Fibroblast of lung (primary cell): ENCODE measurements at regions not wholly inside any gene's neighbourhood (a gene's known extent, or its start where the extent isn't known, plus 50 kb on each side); places are given as distances from the start of the nearest gene placed in this dataset.
A peak's percentile ranks its signal among the peaks of the same experiment; 100 is the strongest.

Experiments used
- DNase-seq, 2 donors: peaks; one replicate each; pipeline versions ENCODE4 v3.0.0 to v3.0.0-alpha.2; 2010; ENCODE audit warnings: low read depth in 2 of 2
- H2AFZ ChIP-seq: 2 replicates; pipeline ENCODE4 v1.5.1; 2012; ENCODE audit warnings: low read length, control low read depth, inconsistent platforms
- H3K27ac ChIP-seq: 2 replicates; pipeline ENCODE4 v1.5.1; 2011; ENCODE audit warnings: low read length, control low read depth; ENCODE audit not compliant: insufficient read depth
- H3K27me3 ChIP-seq: 2 replicates; pipeline ENCODE4 v1.5.1; 2011; ENCODE audit warnings: mild to moderate bottlenecking, low read length; ENCODE audit not compliant: control insufficient read depth, insufficient read depth
- H3K36me3 ChIP-seq: 2 replicates; pipeline ENCODE4 v1.5.1; 2011; ENCODE audit warnings: low read length; ENCODE audit not compliant: control insufficient read depth, insufficient read depth
- H3K4me1 ChIP-seq: 2 replicates; pipeline ENCODE4 v1.5.1; 2011; ENCODE audit warnings: low read length; ENCODE audit not compliant: control insufficient read depth, insufficient read depth; ENCODE audit errors: extremely low read depth
- H3K4me2 ChIP-seq: 2 replicates; pipeline ENCODE4 v1.5.1; 2011; ENCODE audit warnings: low read length, control low read depth; ENCODE audit not compliant: insufficient read depth; ENCODE audit errors: extremely low read depth
- H3K4me3 ChIP-seq, 4 experiments: fragments of 200-600 bp in 1 of 4; sonication (generic) in 1 of 4; replicated peaks in 1 of 4; 2 replicates each; pipeline ENCODE4 v1.5.1; 2011 to 2016; ENCODE audit warnings: low read length in 4 of 4, low read depth in 3 of 4, mild to moderate bottlenecking in 3 of 4, control low read depth in 2 of 4, inconsistent platforms in 1 of 4, mixed read lengths in 1 of 4; ENCODE audit not compliant: insufficient read depth in 1 of 4; ENCODE audit errors: control extremely low read depth in 1 of 4
- H3K79me2 ChIP-seq: 2 replicates; pipeline ENCODE4 v1.5.1; 2012; ENCODE audit warnings: mild to moderate bottlenecking, low read length, inconsistent platforms; ENCODE audit not compliant: control insufficient read depth, insufficient read depth
- H3K9ac ChIP-seq: 2 replicates; pipeline ENCODE4 v1.5.1; 2011; ENCODE audit warnings: mild to moderate bottlenecking, low read length, control low read depth; ENCODE audit not compliant: insufficient read depth
- H3K9me3 ChIP-seq: 2 replicates; pipeline ENCODE4 v1.5.1; 2012; ENCODE audit warnings: low read depth, low read length; ENCODE audit not compliant: control insufficient read depth, insufficient read depth
- H4K20me1 ChIP-seq: 2 replicates; pipeline ENCODE4 v1.5.1; 2011; ENCODE audit warnings: low read length; ENCODE audit not compliant: control insufficient read depth, insufficient read depth; ENCODE audit errors: extremely low read depth
- EZH2 ChIP-seq: IDR thresholded peaks from 2 replicates; pipeline ENCODE4 v1.5.1; 2012; ENCODE audit warnings: low read length, control low read depth, mild to moderate bottlenecking; ENCODE audit errors: missing control alignments
- TF ChIP-seq, protein P1 (sequence below), 2 donors: IDR thresholded peaks in 1 of 2; conservative IDR thresholded peaks in 1 of 2; 1 replicate in 1 of 2; 2 replicates in 1 of 2; pipeline ENCODE4 v1.5.1; 2011 to 2012; ENCODE audit warnings: low read length in 2 of 2, control low read depth in 1 of 2, inconsistent platforms in 1 of 2, low read depth in 1 of 2, mild to moderate bottlenecking in 1 of 2

- peak in 1 of 2 donors; percentile 90 for DNase-seq
- H3K79me2 ChIP-seq, result no peaks in the 10 kb centered on the region
Measured at GRCh38 chr12:41944216-41944615, 200.5 kb downstream of the GXYLT1 start.

GRCh38 chr12:41943671-41944070 lies 201.0 kb downstream of the GXYLT1 start:
- H3K9me3 ChIP-seq, result no peaks in the 10 kb centered on the region
- H2AFZ ChIP-seq, result no peak overlapping the region
- H4K20me1 ChIP-seq, result no peaks in the 10 kb centered on the region
- no peaks in the 10 kb centered on the region for H3K27me3 ChIP-seq
- no peak overlapping the region for H3K9ac ChIP-seq
- H3K36me3 ChIP-seq, result no peaks in the 10 kb centered on the region
- peak in 1 of 2 donors; percentile 70 for DNase-seq
- no peak overlapping the region for H3K27ac ChIP-seq
- no peak overlapping the region for H3K4me3 ChIP-seq
- TF ChIP-seq EZH2, result no peak
- TF ChIP-seq, protein P1, sequence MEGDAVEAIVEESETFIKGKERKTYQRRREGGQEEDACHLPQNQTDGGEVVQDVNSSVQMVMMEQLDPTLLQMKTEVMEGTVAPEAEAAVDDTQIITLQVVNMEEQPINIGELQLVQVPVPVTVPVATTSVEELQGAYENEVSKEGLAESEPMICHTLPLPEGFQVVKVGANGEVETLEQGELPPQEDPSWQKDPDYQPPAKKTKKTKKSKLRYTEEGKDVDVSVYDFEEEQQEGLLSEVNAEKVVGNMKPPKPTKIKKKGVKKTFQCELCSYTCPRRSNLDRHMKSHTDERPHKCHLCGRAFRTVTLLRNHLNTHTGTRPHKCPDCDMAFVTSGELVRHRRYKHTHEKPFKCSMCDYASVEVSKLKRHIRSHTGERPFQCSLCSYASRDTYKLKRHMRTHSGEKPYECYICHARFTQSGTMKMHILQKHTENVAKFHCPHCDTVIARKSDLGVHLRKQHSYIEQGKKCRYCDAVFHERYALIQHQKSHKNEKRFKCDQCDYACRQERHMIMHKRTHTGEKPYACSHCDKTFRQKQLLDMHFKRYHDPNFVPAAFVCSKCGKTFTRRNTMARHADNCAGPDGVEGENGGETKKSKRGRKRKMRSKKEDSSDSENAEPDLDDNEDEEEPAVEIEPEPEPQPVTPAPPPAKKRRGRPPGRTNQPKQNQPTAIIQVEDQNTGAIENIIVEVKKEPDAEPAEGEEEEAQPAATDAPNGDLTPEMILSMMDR (conservative IDR thresholded peaks at IDR 0.05 in 1 of 2, IDR thresholded peaks at IDR 0.05 in 1 of 2; ENCODE audit: low read depth in 1 of 2, low read length in 2 of 2), result no peak
- no peaks in the 10 kb centered on the region for H3K4me1 ChIP-seq
- H3K4me2 ChIP-seq, result no peak overlapping the region
- H3K79me2 ChIP-seq, result no peaks in the 10 kb centered on the region

More at GRCh38 chr12:41944216-41944615, 200.5 kb downstream of the GXYLT1 start:
- no peak for TF ChIP-seq EZH2
- TF ChIP-seq, protein P1 (conservative IDR thresholded peaks at IDR 0.05 in 1 of 2, IDR thresholded peaks at IDR 0.05 in 1 of 2; ENCODE audit: low read depth in 1 of 2, low read length in 2 of 2), result no peak
- Histone ChIP-seq H3K4me2 (no peak overlapping the region), H3K4me3 (no peak overlapping the region), H4K20me1 (no peaks in the 10 kb centered on the region), H3K27me3 (no peaks in the 10 kb centered on the region), H3K4me1 (no peaks in the 10 kb centered on the region), H2AFZ (no peak overlapping the region), H3K27ac (no peak overlapping the region), H3K9me3 (no peaks in the 10 kb centered on the region), H3K9ac (no peak overlapping the region), H3K36me3 (no peaks in the 10 kb centered on the region)

DNA sequence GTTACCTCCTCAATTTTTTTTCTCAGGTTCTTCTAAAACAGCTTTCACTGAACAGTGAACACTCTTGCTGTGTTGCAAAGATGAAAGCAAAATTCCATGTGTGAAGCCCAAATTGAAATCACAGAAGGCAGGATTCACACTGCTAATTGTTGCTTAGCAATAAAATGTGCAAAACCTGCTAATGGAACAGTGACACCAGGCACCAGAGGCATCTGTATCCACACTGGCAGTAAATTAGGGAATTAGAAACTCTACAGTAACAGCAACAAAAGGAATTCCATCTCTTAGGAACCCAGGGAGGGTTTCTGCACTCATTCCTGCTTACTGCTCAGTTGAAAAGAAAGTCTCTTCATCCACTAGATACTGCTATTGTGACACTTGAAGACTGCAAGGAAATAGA lies 202.3 kb downstream of the GXYLT1 start:
- no peak for DNase-seq
- Histone ChIP-seq H3K4me3 (no peak overlapping the region), H3K9ac (no peak overlapping the region), H3K27me3 (no peaks in the 10 kb centered on the region), H3K36me3 (no peaks in the 10 kb centered on the region), H3K79me2 (no peaks in the 10 kb centered on the region), H3K4me2 (no peak overlapping the region), H3K27ac (no peak overlapping the region), H2AFZ (no peak overlapping the region), H4K20me1 (no peaks in the 10 kb centered on the region), H3K9me3 (no peaks in the 10 kb centered on the region), H3K4me1 (no peaks in the 10 kb centered on the region)
- no peak for TF ChIP-seq EZH2
- TF ChIP-seq, protein P1 (conservative IDR thresholded peaks at IDR 0.05 in 1 of 2, IDR thresholded peaks at IDR 0.05 in 1 of 2; ENCODE audit: low read depth in 1 of 2, low read length in 2 of 2), result no peak
